K562 (cell line): ENCODE measurements at regions not wholly inside any gene's neighbourhood (a gene's known extent, or its start where the extent isn't known, plus 50 kb on each side); places are given as distances from the start of the nearest gene placed in this dataset.

Experiments used
- ATAC-seq: fragments of 200-7000 bp; cut with Tn5 transposase; 3 replicates; pipeline ENCODE4 v1.9.1; 2020; ENCODE audit warnings: moderate library complexity
- BruUV-seq: library from RNA; stranded (reverse); fragments of 400-500 nt; replicated peaks from 2 replicates; lab custom pipeline; 2021; lab: Mats Ljungman, UMichigan
- CTCF ChIA-PET: fragments of 300-600 bp; formaldehyde crosslinking; extraction: SDS; loops from one replicate; lab custom pipeline; 2021; ENCODE audit warnings: low intra/inter-chr PET ratio; lab: Yijun Ruan, JAX
- POLR2A ChIA-PET: fragments of 300-600, 350-650 bp; sonication (Branson Sonifier 250); formaldehyde crosslinking; extraction: SDS; loops from one replicate; lab custom pipeline; 2021; ENCODE audit warnings: antibody characterized with exemption, inconsistent platforms; lab: Yijun Ruan, JAX
- DNase-seq, 4 experiments: peaks; one replicate each; pipeline versions ENCODE4 v3.0.0 to v3.0.0-alpha.2; 2011 to 2018; ENCODE audit warnings: low spot score in 3 of 4, mixed read lengths in 3 of 4; ENCODE audit errors: extremely low read depth in 1 of 4
- FAIRE-seq: peaks from 2 replicates; lab custom pipeline; 2011; peaks lifted over from hg19 to GRCh38; lab: Jason Lieb, UNC
- H2AFZ ChIP-seq: 2 replicates; pipeline ENCODE4 v1.6.0; 2011; ENCODE audit warnings: low read depth, low read length, control low read depth, inconsistent platforms
- H3K27ac ChIP-seq: fragments of 200-600 bp; 3 replicates; pipeline ENCODE4 v1.8.0; 2011; ENCODE audit warnings: low read depth, mild to moderate bottlenecking, control low read depth, inconsistent platforms, low read length, moderate library complexity, mixed read lengths; ENCODE audit errors: extremely low read depth
- H3K27me3 ChIP-seq, 2 experiments: fragments of 300-600 bp in 1 of 2; 2 replicates in 1 of 2; 3 replicates in 1 of 2; pipeline versions ENCODE4 v1.6.0 to v1.8.0; 2011; ENCODE audit warnings: inconsistent platforms in 2 of 2, low read length in 2 of 2, mild to moderate bottlenecking in 1 of 2, mixed read lengths in 1 of 2, moderate library complexity in 1 of 2; ENCODE audit not compliant: control insufficient read depth in 2 of 2, insufficient read depth in 2 of 2
- H3K36me3 ChIP-seq: fragments of 300-600 bp; 3 replicates; pipeline ENCODE4 v1.8.0; 2011; ENCODE audit warnings: mild to moderate bottlenecking, low read length, inconsistent platforms; ENCODE audit not compliant: control insufficient read depth, insufficient read depth
- H3K4me1 ChIP-seq, 2 experiments: fragments of 200-600 bp in 1 of 2; replicated peaks in 1 of 2; 2 replicates in 1 of 2; 3 replicates in 1 of 2; pipeline versions ENCODE4 v1.5.1 to v1.8.0; 2011; ENCODE audit warnings: inconsistent platforms in 2 of 2, low read length in 2 of 2, mild to moderate bottlenecking in 1 of 2, mixed read lengths in 1 of 2, moderate library complexity in 1 of 2; ENCODE audit not compliant: control insufficient read depth in 2 of 2, insufficient read depth in 2 of 2
- H3K4me2 ChIP-seq: 2 replicates; pipeline ENCODE4 v1.6.1; 2011; ENCODE audit warnings: low read length, control low read depth, inconsistent platforms, mixed read lengths; ENCODE audit not compliant: insufficient read depth
- H3K4me3 ChIP-seq: fragments of 200-600 bp; sonication (generic), shearing (Covaris generic); 2 replicates; pipeline ENCODE4 v1.5.1; 2016; ENCODE audit warnings: control low read depth, inconsistent platforms
- H3K79me2 ChIP-seq: fragments of 200-600 bp; 3 replicates; pipeline ENCODE4 v1.8.0; 2011; ENCODE audit warnings: low read length, inconsistent platforms; ENCODE audit not compliant: control insufficient read depth, insufficient read depth
- H3K9ac ChIP-seq, 2 experiments: 2 replicates each; pipeline versions ENCODE4 v1.6.0 to v1.6.1; 2011; ENCODE audit warnings: low read depth in 2 of 2, low read length in 2 of 2, control low read depth in 1 of 2, inconsistent platforms in 1 of 2, mild to moderate bottlenecking in 1 of 2, mixed read lengths in 1 of 2; ENCODE audit not compliant: insufficient read depth in 1 of 2
- H3K9me1 ChIP-seq: one replicate; pipeline ENCODE4 v1.6.0; 2011; ENCODE audit warnings: inconsistent platforms, mild to moderate bottlenecking, low read length, moderate library complexity; ENCODE audit not compliant: control insufficient read depth, insufficient read depth
- H3K9me3 ChIP-seq: replicated peaks from 2 replicates; pipeline ENCODE4 v1.5.1; 2011; ENCODE audit warnings: low read depth, low read length, inconsistent platforms; ENCODE audit not compliant: control insufficient read depth, insufficient read depth
- H4K20me1 ChIP-seq: replicated peaks from 2 replicates; pipeline ENCODE4 v1.6.1; 2011; ENCODE audit warnings: low read length, inconsistent platforms, mixed read lengths; ENCODE audit not compliant: control insufficient read depth, insufficient read depth
- BRCA1 ChIP-seq, 2 experiments: fragments of 450-650 bp in 1 of 2; sonication (generic) in 1 of 2; formaldehyde crosslinking in 1 of 2; IDR thresholded peaks; 2 replicates each; pipeline versions ENCODE4 v1.5.0 to v1.6.1; 2017 to 2020; ENCODE audit warnings: mild to moderate bottlenecking in 1 of 2, missing genetic modification reagents in 1 of 2
- CCAR2 ChIP-seq: fragments of 200-400 bp; formaldehyde crosslinking; IDR thresholded peaks from 2 replicates; pipeline ENCODE4 v1.6.1; 2017; ENCODE audit warnings: mild to moderate bottlenecking, low read depth, low read length
- FOXK2 ChIP-seq, 2 experiments: fragments of 450-650 bp; IDR thresholded peaks in 1 of 2; conservative IDR thresholded peaks in 1 of 2; 2 replicates each; pipeline ENCODE4 v1.6.1; 2016; ENCODE audit warnings: low read depth in 2 of 2, mild to moderate bottlenecking in 1 of 2
- HDAC2 ChIP-seq: fragments of 450-650 bp; IDR thresholded peaks from 2 replicates; pipeline ENCODE4 v1.6.1; 2016; ENCODE audit warnings: mild to moderate bottlenecking
- KHSRP ChIP-seq: fragments of 450-650 bp; IDR thresholded peaks from 2 replicates; pipeline ENCODE4 v1.6.1; 2017
- MBD2 ChIP-seq: sonication (generic); IDR thresholded peaks from 2 replicates; pipeline ENCODE4 v1.6.1; 2016; ENCODE audit warnings: low read depth, borderline replicate concordance
- PHB2 ChIP-seq: fragments of 450-650 bp; IDR thresholded peaks from 2 replicates; pipeline ENCODE4 v1.6.1; 2017; ENCODE audit warnings: low read depth
- SREBF1 ChIP-seq: fragments of 150-350 bp; IDR thresholded peaks from 2 replicates; pipeline ENCODE4 v1.6.1; 2014; ENCODE audit warnings: antibody characterized with exemption, low read depth, low read length, borderline replicate concordance
- TAF7 ChIP-seq: fragments of 450-650 bp; IDR thresholded peaks from 2 replicates; pipeline ENCODE4 v1.6.1; 2016; ENCODE audit warnings: missing genetic modification characterization, missing compliant biosample characterization
- ZBED1 ChIP-seq: IDR thresholded peaks from 2 replicates; pipeline ENCODE4 v1.6.1; 2014
- ZNF133 ChIP-seq: fragments of 250-450 bp; sonication (Bioruptor Pico); IDR thresholded peaks from 2 replicates; pipeline ENCODE4 v1.4.0; 2020; ENCODE audit warnings: mild to moderate bottlenecking
- ZNF253 ChIP-seq: fragments of 250-450 bp; sonication (Bioruptor Pico); conservative IDR thresholded peaks from 2 replicates; pipeline ENCODE4 v1.6.1; 2021; ENCODE audit warnings: mild to moderate bottlenecking
- WGBS: fragments of 100-300 bp; shearing (Covaris generic); methylation state at CpG from one replicate; pipeline ENCODE4 v1.1.6; 2016; ENCODE audit warnings: low coverage, mixed read lengths; ENCODE audit not compliant: insufficient coverage; ENCODE audit errors: missing lambda C conversion rate; 5-methylcytosine and 5-hydroxymethylcytosine counted together
- in situ Hi-C: fragments of 300-500 bp; cut with MboI; formaldehyde crosslinking; loops from 4 replicates; pipeline ENCODE4 v1.15.0; 2018; ENCODE audit warnings: inconsistent platforms, mixed read lengths
- intact Hi-C: fragments of 100-400 bp; cut with micrococcal nuclease; formaldehyde crosslinking; loops from 2 replicates; pipeline ENCODE4 v1.14.2; 2022
- TF ChIP-seq, protein P1 (sequence below): fragments of 450-650 bp; formaldehyde crosslinking; IDR thresholded peaks from 2 replicates; pipeline ENCODE4 v1.4.0; 2022; ENCODE audit warnings: missing genetic modification characterization
- TF ChIP-seq, protein P2 (sequence below): fragments of 450-650 bp; IDR thresholded peaks from one replicate; pipeline ENCODE4 v1.6.1; 2018; ENCODE audit warnings: mild to moderate bottlenecking, moderate library complexity; ENCODE audit not compliant: partially characterized antibody
- TF ChIP-seq, protein P3 (sequence below), 2 experiments: fragments of 450-650 bp in 1 of 2; IDR thresholded peaks; 2 replicates each; pipeline ENCODE4 v1.6.1; 2011 to 2017; ENCODE audit warnings: low read depth in 2 of 2, antibody characterized with exemption in 1 of 2, borderline replicate concordance in 1 of 2, low read length in 1 of 2, mild to moderate bottlenecking in 1 of 2, mixed read lengths in 1 of 2; ENCODE audit not compliant: control insufficient read depth in 1 of 2

DNA sequence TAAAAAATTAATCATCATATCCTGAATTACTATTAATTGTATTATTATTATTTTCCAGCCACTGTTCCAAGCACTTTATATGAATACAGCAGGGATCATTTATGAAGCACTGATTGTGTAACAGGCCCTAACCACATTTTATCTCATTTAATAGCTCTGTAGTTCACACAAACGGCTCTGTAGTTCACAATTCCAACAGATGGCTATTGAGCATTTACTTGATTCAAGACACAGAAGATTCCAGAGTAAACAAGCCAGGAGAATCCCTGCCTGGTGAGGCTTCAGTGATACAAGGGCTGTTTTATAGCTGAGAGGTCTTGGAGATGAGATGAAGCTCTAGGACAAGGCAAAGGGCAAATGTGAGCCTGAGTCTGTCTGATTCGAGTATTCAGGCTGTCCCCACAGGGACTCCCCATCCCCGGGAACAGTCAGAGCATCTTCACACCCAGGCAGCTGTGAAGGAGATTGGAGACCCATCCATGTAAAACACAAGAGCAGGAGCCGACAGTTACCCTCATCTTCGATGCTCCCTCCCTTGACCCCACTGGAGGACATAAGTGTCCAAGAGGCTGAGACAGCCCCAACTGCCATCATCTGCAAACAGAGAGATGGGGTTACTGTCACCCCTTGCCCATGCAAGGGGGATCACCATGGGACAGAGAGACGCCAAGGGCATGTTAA is 222.5 kb downstream of the MN1 start:
- intact Hi-C loops (no loop called here), in situ Hi-C loops (no loop called here)
- no peaks in the 10 kb centered on the region for H3K9me1 ChIP-seq
- H3K9me3 ChIP-seq, result no peaks in the 10 kb centered on the region
- no peaks in the 10 kb centered on the region for H3K36me3 ChIP-seq
- no TSS peak for BruUV-seq
- H3K4me3 ChIP-seq, result no peak overlapping the region
- no peaks in the 10 kb centered on the region; a peak in 1 of 5 replicates for H3K4me1 ChIP-seq
- peaks cover 15 to 70% of the 10 kb centered on the region in 2 experiments for H3K27me3 ChIP-seq
- ATAC-seq, result no peak
- ChIA-PET POLR2A (interaction anchor here (1.0 kb wide), 1 partner anchor 12 kb away, joined by 4 read pairs; no protein-coding TSS in a partner anchor), CTCF (no interaction called here)
- H4K20me1 ChIP-seq, result no peaks in the 10 kb centered on the region; the same call in 1 of the 2 replicates
- FAIRE-seq, result no peak
- H3K9ac ChIP-seq, result no peak overlapping the region
- no peak for DNase-seq
- H3K4me2 ChIP-seq, result no peak overlapping the region
- 0% methylated on average over 2 of the region's 6 CpGs for WGBS
- no peak overlapping the region for H2AFZ ChIP-seq
- H3K79me2 ChIP-seq, result no peaks in the 10 kb centered on the region
- no peak overlapping the region for H3K27ac ChIP-seq
- TF ChIP-seq ZBED1 (no peak), ZNF253 (CRISPR knock-in tag) (no peak), FOXK2 (conservative IDR thresholded peaks at IDR 0.05 in 1 of 2, IDR thresholded peaks at IDR 0.05 in 1 of 2; ENCODE audit: low read depth in 2 of 2) (no peak), HDAC2 (no peak), MBD2 (no peak), BRCA1 (IDR thresholded peaks at IDR 0.05) (no peak), BRCA1 (CRISPR knock-in tag; IDR thresholded peaks at IDR 0.05) (no peak), SREBF1 (no peak), ZNF133 (CRISPR knock-in tag) (no peak), TAF7 (tag) (no peak), KHSRP (no peak), PHB2 (no peak), CCAR2 (no peak)
- TF ChIP-seq, protein P1, sequence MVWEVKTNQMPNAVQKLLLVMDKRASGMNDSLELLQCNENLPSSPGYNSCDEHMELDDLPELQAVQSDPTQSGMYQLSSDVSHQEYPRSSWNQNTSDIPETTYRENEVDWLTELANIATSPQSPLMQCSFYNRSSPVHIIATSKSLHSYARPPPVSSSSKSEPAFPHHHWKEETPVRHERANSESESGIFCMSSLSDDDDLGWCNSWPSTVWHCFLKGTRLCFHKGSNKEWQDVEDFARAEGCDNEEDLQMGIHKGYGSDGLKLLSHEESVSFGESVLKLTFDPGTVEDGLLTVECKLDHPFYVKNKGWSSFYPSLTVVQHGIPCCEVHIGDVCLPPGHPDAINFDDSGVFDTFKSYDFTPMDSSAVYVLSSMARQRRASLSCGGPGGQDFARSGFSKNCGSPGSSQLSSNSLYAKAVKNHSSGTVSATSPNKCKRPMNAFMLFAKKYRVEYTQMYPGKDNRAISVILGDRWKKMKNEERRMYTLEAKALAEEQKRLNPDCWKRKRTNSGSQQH (CRISPR knock-in tag), result no peak
- TF ChIP-seq, protein P2, sequence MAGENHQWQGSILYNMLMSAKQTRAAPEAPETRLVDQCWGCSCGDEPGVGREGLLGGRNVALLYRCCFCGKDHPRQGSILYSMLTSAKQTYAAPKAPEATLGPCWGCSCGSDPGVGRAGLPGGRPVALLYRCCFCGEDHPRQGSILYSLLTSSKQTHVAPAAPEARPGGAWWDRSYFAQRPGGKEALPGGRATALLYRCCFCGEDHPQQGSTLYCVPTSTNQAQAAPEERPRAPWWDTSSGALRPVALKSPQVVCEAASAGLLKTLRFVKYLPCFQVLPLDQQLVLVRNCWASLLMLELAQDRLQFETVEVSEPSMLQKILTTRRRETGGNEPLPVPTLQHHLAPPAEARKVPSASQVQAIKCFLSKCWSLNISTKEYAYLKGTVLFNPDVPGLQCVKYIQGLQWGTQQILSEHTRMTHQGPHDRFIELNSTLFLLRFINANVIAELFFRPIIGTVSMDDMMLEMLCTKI, result no peak
- TF ChIP-seq, protein P3, sequence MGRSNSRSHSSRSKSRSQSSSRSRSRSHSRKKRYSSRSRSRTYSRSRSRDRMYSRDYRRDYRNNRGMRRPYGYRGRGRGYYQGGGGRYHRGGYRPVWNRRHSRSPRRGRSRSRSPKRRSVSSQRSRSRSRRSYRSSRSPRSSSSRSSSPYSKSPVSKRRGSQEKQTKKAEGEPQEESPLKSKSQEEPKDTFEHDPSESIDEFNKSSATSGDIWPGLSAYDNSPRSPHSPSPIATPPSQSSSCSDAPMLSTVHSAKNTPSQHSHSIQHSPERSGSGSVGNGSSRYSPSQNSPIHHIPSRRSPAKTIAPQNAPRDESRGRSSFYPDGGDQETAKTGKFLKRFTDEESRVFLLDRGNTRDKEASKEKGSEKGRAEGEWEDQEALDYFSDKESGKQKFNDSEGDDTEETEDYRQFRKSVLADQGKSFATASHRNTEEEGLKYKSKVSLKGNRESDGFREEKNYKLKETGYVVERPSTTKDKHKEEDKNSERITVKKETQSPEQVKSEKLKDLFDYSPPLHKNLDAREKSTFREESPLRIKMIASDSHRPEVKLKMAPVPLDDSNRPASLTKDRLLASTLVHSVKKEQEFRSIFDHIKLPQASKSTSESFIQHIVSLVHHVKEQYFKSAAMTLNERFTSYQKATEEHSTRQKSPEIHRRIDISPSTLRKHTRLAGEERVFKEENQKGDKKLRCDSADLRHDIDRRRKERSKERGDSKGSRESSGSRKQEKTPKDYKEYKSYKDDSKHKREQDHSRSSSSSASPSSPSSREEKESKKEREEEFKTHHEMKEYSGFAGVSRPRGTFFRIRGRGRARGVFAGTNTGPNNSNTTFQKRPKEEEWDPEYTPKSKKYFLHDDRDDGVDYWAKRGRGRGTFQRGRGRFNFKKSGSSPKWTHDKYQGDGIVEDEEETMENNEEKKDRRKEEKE (IDR thresholded peaks at IDR 0.05; ENCODE audit: borderline replicate concordance in 1 of 2, control insufficient read depth in 1 of 2, low read depth in 2 of 2, low read length in 1 of 2), result no peak
